ENCODE measurements at regions not wholly inside any gene's neighbourhood (a gene's known extent, or its start where the extent isn't known, plus 50 kb on each side); places are given as distances from the start of the nearest gene placed in this dataset.

DNA sequence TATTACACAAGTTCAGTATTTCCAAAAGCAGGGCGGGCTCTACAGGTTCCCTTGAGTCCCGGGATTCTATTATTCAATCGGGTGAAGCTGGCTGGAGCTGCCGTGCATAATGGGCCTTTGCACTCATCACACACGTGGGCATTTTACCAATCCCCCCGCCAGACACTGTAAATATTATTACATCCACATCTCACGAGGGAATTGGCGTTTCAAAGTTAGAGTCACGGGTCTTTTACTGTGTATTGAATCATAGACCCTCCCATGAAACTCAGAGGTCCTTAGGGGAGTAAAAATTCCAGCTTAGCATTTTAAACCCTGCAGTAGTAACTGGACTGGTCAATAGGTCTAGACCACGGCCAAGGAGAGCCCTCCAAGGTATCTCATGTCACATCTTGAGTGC lies 70.3 kb downstream of the MAP1LC3B2 start:
- intact Hi-C loops (cut with DNase I) = no loop called here
- ATAC-seq (peak; percentile 85), DNase-seq (ENCODE audit: low spot score) (no peak)

DNA sequence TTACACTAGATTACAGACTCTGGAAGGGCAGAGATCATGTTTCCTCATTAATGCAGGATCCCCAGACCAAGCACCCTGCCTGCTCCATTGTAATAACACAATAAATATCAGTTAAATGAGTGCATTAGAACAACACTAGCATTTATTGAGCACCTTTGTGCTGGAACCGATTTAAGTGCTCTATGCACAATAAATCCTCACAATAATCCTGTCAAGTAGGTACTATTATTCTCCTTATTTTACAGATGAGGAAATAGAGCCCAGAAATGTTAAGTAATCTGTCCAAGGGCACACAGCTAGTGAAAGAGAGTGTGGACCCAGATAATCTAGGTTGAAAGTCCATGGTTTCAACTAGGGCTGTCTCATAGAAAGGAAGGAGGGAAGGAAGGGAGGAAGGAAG lies 69.8 kb downstream of the MAP1LC3B2 start:
- ATAC-seq = no peak
- intact Hi-C loops (cut with DNase I) = no loop called here

DNA sequence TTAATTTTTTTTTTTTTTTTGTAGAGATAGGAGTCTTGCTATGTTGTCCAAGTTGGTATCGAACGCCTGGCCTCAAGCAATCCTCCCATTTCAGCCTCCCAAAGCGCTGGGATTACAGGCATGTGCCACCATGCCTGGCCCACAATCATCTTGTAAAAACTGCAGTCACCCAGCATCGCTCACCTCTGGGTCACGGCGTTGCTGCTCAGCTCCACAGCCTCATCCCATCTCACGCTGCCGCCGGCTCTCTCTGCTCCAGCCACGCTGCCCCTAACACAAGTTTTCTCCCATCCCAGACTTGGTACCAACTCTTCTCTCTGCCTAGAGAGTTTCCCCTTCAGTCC lies 69.2 kb downstream of the MAP1LC3B2 start:
- ATAC-seq (no peak), DNase-seq (ENCODE audit: low spot score) (no peak)
- intact Hi-C loops (cut with DNase I) = no loop called here

More for the DNA sequence above, 69.8 kb downstream of the MAP1LC3B2 start:
- DNase-seq (ENCODE audit: low spot score) = no peak

All from sciatic nerve (tissue), 2 donors.